ENCODE measurements at regions not wholly inside any gene's neighbourhood (a gene's known extent, or its start where the extent isn't known, plus 50 kb on each side); places are given as distances from the start of the nearest gene placed in this dataset.

GRCh38 chr10:128473396-128473795 lies 347.2 kb upstream of the MKI67 start:
- 40% methylated on average over 11 of the region's 11 CpGs for WGBS (ENCODE audit: low lambda C conversion rate)
- intact Hi-C loops (cut with micrococcal nuclease; ENCODE audit: unreplicated experiment) = no loop called here
- no peak for DNase-seq (ENCODE audit: low spot score)
- POLR2A ChIA-PET = no interaction called here
- BruUV-seq (replicated peaks) = no TSS peak
- H3K9me3 ChIP-seq (ENCODE audit: low read length) = no peaks in the 10 kb centered on the region
- no peak overlapping the region for H3K27ac ChIP-seq (ENCODE audit: extremely low read length, insufficient read depth, low read length)
- CTCF ChIA-PET (ENCODE audit: low intra/inter-chr PET ratio, low total read pairs) = no interaction called here
- H3K4me1 ChIP-seq (ENCODE audit: insufficient read depth, low read length) = no peaks in the 10 kb centered on the region
- no peak overlapping the region for H3K4me2 ChIP-seq (ENCODE audit: low read depth, low read length)
- FAIRE-seq = no peak
- in situ Hi-C loops (cut with HindIII; ENCODE audit: extremely low pct_ligation_motif_present, low pct_unique_long_range_greater_than_20kb) = no loop called here
- TF ChIP-seq ZNF570 (CRISPR knock-in tag; IDR thresholded peaks at IDR 0.05; ENCODE audit: borderline replicate concordance) = no peak
- no peak for TF ChIP-seq ATM (IDR thresholded peaks at IDR 0.05; ENCODE audit: borderline replicate concordance)
- TF ChIP-seq ZNF17 (CRISPR knock-in tag; IDR thresholded peaks at IDR 0.05) = no peak
- TF ChIP-seq ZNF839 (CRISPR knock-in tag; IDR thresholded peaks at IDR 0.05; ENCODE audit: borderline replicate concordance) = no peak
- no peak for TF ChIP-seq HMGA1 (CRISPR knock-in tag; conservative IDR thresholded peaks at IDR 0.05)
- TF ChIP-seq, protein P1, sequence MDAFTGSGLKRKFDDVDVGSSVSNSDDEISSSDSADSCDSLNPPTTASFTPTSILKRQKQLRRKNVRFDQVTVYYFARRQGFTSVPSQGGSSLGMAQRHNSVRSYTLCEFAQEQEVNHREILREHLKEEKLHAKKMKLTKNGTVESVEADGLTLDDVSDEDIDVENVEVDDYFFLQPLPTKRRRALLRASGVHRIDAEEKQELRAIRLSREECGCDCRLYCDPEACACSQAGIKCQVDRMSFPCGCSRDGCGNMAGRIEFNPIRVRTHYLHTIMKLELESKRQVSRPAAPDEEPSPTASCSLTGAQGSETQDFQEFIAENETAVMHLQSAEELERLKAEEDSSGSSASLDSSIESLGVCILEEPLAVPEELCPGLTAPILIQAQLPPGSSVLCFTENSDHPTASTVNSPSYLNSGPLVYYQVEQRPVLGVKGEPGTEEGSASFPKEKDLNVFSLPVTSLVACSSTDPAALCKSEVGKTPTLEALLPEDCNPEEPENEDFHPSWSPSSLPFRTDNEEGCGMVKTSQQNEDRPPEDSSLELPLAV (CRISPR knock-in tag; conservative IDR thresholded peaks at IDR 0.05; ENCODE audit: low read depth) = no peak
- no peak for TF ChIP-seq SETDB1 (CRISPR knock-in tag; IDR thresholded peaks at IDR 0.05; ENCODE audit: borderline replicate concordance)
- TF ChIP-seq ZNF703 (CRISPR knock-in tag; IDR thresholded peaks at IDR 0.05; ENCODE audit: borderline replicate concordance) = no peak
- no peak for TF ChIP-seq ZBTB37 (CRISPR knock-in tag; IDR thresholded peaks at IDR 0.05)
- no peak for TF ChIP-seq SNAI1 (CRISPR knock-in tag; IDR thresholded peaks at IDR 0.05; ENCODE audit: borderline replicate concordance)
- TF ChIP-seq DNMT1 (CRISPR knock-in tag; IDR thresholded peaks at IDR 0.05) = no peak
- H3K4me3 ChIP-seq (replicated peaks in 1 of 3; ENCODE audit: insufficient read depth in 1 of 3, low read depth in 2 of 3, low read length in 3 of 3) = no peak overlapping the region
- no peaks in the 10 kb centered on the region for H3K79me2 ChIP-seq (ENCODE audit: insufficient read depth, low read length)
- no peaks in the 10 kb centered on the region for H3K36me3 ChIP-seq (replicated peaks in 1 of 2; ENCODE audit: control insufficient read depth in 1 of 2, insufficient read depth in 2 of 2, low read length in 2 of 2)
- H4K20me1 ChIP-seq (ENCODE audit: insufficient read depth, low read length) = no peaks in the 10 kb centered on the region
- H2AFZ ChIP-seq (ENCODE audit: low read length) = no peak overlapping the region
- peaks cover 3 to 13% of the 10 kb centered on the region in 2 experiments; a peak in 3 of 5 replicates for H3K27me3 ChIP-seq (ENCODE audit: control insufficient read depth in 1 of 2, insufficient read depth in 2 of 2, low read length in 2 of 2)
- no peak for ATAC-seq
- no peak overlapping the region for H3K9ac ChIP-seq (ENCODE audit: insufficient read depth, low read depth, low read length)

Measured in HepG2 (cell line).